ENCODE measurements at regions not wholly inside any gene's neighbourhood (a gene's known extent, or its start where the extent isn't known, plus 50 kb on each side); places are given as distances from the start of the nearest gene placed in this dataset.

- Histone ChIP-seq H3K9me3 (ENCODE audit: insufficient read depth, low read depth) (0 out of 2 replicates have a peak, but pooled peaks cover 5% of the 10 kb centered on the region), H3K4me3 (no peak overlapping the region), H3K4me2 (no peak overlapping the region), H2AFZ (no peak overlapping the region), H3K27ac (no peak overlapping the region), H3F3A (ENCODE audit: insufficient read depth, low read depth) (no peaks in the 10 kb centered on the region), H3K27me3 (ENCODE audit: insufficient read depth, low read depth) (peaks cover 100% of the 10 kb centered on the region), H4K20me1 (ENCODE audit: insufficient read depth) (no peaks in the 10 kb centered on the region), H3K36me3 (ENCODE audit: low read depth) (no peaks in the 10 kb centered on the region), H3K79me2 (ENCODE audit: low read depth) (no peaks in the 10 kb centered on the region), H3K4me1 (replicated peaks; ENCODE audit: insufficient read depth) (no peaks in the 10 kb centered on the region), H3K9me2 (ENCODE audit: insufficient read depth) (no peaks in the 10 kb centered on the region)
- ChIA-PET CTCF (no interaction called here), POLR2A (ENCODE audit: unreplicated experiment) (no interaction called here)
- BruUV-seq (replicated peaks), result no TSS peak
- no peak for DNase-seq
- TF ChIP-seq EZH2 (IDR thresholded peaks at IDR 0.05; ENCODE audit: low read depth) (no peak), CTCF (conservative IDR thresholded peaks at IDR 0.05) (no peak)
- intact Hi-C loops (cut with micrococcal nuclease; ENCODE audit: unreplicated experiment), result no loop called here
Measured at GRCh38 chr5:3004361-3005080, 253.0 kb upstream of the IRX2 start.

- Histone ChIP-seq H3K79me2 (ENCODE audit: low read depth) (no peaks in the 10 kb centered on the region), H3K4me2 (no peak overlapping the region), H3K9me2 (ENCODE audit: insufficient read depth) (no peaks in the 10 kb centered on the region), H3K27ac (no peak overlapping the region), H3K4me3 (no peak overlapping the region), H3K4me1 (replicated peaks; ENCODE audit: insufficient read depth) (no peaks in the 10 kb centered on the region), H3K27me3 (ENCODE audit: insufficient read depth, low read depth) (peaks cover 100% of the 10 kb centered on the region), H4K20me1 (ENCODE audit: insufficient read depth) (no peaks in the 10 kb centered on the region; the same call in 1 of the 2 replicates), H3K36me3 (ENCODE audit: low read depth) (no peaks in the 10 kb centered on the region), H2AFZ (no peak overlapping the region), H3F3A (ENCODE audit: insufficient read depth, low read depth) (no peaks in the 10 kb centered on the region), H3K9me3 (ENCODE audit: insufficient read depth, low read depth) (0 out of 2 replicates have a peak, but pooled peaks cover 5% of the 10 kb centered on the region)
- no TSS peak for BruUV-seq (replicated peaks)
- POLR2A ChIA-PET (ENCODE audit: unreplicated experiment), result no interaction called here
- CTCF ChIA-PET, result no interaction called here
- no peak for TF ChIP-seq CTCF (conservative IDR thresholded peaks at IDR 0.05)
- TF ChIP-seq EZH2 (IDR thresholded peaks at IDR 0.05; ENCODE audit: low read depth), result no peak
- intact Hi-C loops (cut with micrococcal nuclease; ENCODE audit: unreplicated experiment), result no loop called here
- DNase-seq, result no peak
Measured at GRCh38 chr5:3002230-3002629, 250.8 kb upstream of the IRX2 start.

GRCh38 chr5:3000631-3001030, 249.2 kb upstream of the IRX2 start:
- Histone ChIP-seq H3K4me1 (replicated peaks; ENCODE audit: insufficient read depth) (no peaks in the 10 kb centered on the region), H3K9me3 (ENCODE audit: insufficient read depth, low read depth) (0 out of 2 replicates have a peak, but pooled peaks cover 5% of the 10 kb centered on the region), H3K4me2 (no peak overlapping the region), H3K4me3 (no peak overlapping the region), H3K79me2 (ENCODE audit: low read depth) (no peaks in the 10 kb centered on the region), H3K9me2 (ENCODE audit: insufficient read depth) (no peaks in the 10 kb centered on the region), H3F3A (ENCODE audit: insufficient read depth, low read depth) (no peaks in the 10 kb centered on the region), H3K36me3 (ENCODE audit: low read depth) (no peaks in the 10 kb centered on the region), H2AFZ (no peak overlapping the region), H3K27me3 (ENCODE audit: insufficient read depth, low read depth) (peaks cover 100% of the 10 kb centered on the region), H4K20me1 (ENCODE audit: insufficient read depth) (no peaks in the 10 kb centered on the region; the same call in 1 of the 2 replicates), H3K27ac (no peak overlapping the region)
- no TSS peak for BruUV-seq (replicated peaks)
- CTCF ChIA-PET, result no interaction called here
- POLR2A ChIA-PET (ENCODE audit: unreplicated experiment), result no interaction called here
- no peak for TF ChIP-seq CTCF (conservative IDR thresholded peaks at IDR 0.05)
- TF ChIP-seq EZH2 (IDR thresholded peaks at IDR 0.05; ENCODE audit: low read depth), result no peak; the same call in 1 of the 2 replicates
- no peak for DNase-seq
- intact Hi-C loops (cut with micrococcal nuclease; ENCODE audit: unreplicated experiment), result no loop called here
